ENCODE measurements at regions not wholly inside any gene's neighbourhood (a gene's known extent, or its start where the extent isn't known, plus 50 kb on each side); places are given as distances from the start of the nearest gene placed in this dataset.
"Not testable (repeated sequence)": the region's sequence is repeated elsewhere in the genome, so short reads cannot be mapped to it uniquely, and the experiment has no call there.

DNA sequence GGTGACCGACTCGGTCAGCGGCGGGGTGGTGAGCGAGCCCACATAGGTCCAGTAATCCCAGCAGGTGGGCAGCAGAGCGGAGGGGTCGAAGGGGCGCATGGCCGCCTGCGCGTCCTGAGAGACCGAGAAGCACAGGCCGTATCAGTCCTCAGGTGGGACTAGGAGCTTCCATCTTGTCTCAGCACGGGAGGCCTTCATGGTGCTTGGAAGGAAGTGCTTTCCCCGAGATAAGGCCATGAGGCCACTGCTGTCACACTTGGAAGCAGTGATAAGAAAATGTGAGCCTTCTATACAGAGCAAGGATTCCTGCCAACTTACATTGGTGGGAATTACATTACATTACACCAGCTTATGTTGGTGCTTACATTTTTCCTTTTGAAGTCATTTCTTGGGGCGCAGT is 62.6 kb upstream of the METTL9 start:
- DNase-seq = not testable (repeated sequence)

DNA sequence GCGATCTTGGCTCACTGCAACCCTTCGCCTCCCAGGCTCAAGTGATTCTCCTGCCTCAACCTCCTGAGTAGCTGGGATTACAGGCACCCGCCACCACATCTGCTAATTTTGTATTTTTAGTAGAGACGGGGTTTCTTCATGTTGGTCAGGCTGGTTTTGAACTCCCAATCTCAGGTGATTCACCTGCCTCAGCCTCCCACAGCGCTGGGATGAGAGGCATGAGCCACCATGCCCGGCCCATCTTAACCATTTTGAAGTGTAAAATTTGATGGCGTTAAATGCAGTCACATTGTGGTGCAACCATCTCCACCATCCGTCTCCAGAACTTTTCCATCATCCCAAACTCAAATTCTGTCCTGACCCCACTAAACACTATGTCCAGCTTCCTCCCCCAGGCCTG is 61.8 kb upstream of the METTL9 start:
- DNase-seq = not testable (repeated sequence)

GRCh38 chr16:21539107-21539618 is 60.2 kb upstream of the METTL9 start:
- DNase-seq = not testable (repeated sequence)

DNA sequence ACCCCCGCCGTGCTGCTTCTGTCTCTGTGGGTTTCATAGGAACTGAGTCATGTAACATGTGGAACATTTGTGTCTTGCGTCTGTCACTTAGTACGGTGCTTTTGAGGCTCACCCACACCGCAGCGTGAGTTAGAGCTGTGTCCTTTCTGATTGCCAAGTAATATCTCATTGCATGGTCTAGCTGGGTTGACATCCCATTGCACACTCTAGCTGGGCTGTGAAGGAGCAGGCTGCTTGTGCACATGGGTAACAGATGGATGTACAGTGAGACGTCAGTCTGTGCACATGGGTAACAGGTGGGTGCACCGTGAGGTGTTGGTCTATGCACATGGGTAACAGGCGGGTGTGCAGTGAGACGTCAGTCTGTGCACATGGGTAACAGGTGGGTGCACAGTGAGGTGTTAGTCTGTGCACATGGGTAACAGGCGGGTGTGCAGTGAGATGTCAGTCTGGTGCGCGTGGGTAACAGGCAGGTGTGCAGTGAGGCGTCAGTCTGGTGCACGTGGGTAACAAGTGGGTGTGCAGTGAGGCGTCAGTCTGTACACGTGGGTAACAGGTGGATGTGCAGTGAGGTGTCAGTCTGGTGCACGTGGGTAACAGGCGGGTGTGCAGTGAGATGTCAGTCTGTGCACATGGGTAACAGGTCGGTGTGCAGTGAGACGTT is 58.5 kb upstream of the METTL9 start:
- not testable (repeated sequence) for DNase-seq

DNA sequence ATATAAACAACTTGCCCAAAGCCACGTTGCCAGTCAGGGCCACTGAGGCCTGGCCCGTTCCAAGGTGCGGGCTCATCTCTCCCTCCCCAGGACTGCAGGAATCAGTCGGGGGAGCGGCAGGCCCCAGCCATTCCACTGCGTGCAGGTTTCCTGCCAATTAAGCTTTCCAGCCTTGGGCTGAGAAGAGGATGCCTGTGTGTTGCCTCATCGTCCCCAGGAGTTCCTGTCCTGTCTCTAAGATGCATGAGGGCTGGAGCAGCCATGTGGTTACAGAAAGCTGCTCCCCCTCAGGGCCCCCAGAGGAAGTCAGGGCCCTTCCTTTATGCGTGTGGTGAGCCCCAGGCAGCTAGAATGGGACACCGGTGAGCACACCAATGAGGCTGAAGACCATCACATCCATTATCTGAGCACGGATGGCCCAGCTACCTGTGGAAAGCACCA is 57.7 kb upstream of the METTL9 start:
- DNase-seq = not testable (repeated sequence)

- DNase-seq = not testable (repeated sequence)
Observed at GRCh38 chr16:21542075-21542474, 57.3 kb upstream of the METTL9 start.

- DNase-seq = not testable (repeated sequence)
Observed at GRCh38 chr16:21542491-21543124, 56.8 kb upstream of the METTL9 start.

- DNase-seq = not testable (repeated sequence)
Observed at GRCh38 chr16:21543151-21543836, 56.1 kb upstream of the METTL9 start.

GRCh38 chr16:21545664-21546326 is 53.6 kb upstream of the METTL9 start:
- not testable (repeated sequence) for DNase-seq

GRCh38 chr16:21549396-21549795 is 50.0 kb upstream of the METTL9 start:
- not testable (repeated sequence) for DNase-seq

Measured in NCI-H1092 (cell line).